SU-DHL-6 (cell line): ENCODE measurements at regions not wholly inside any gene's neighbourhood (a gene's known extent, or its start where the extent isn't known, plus 50 kb on each side); places are given as distances from the start of the nearest gene placed in this dataset.

ENCODE experiments used
- H2AFZ ChIP-seq: fragments of 200-600 bp; sonication (generic); 2 replicates; pipeline ENCODE4 v1.6.1; 2014; ENCODE audit warnings: low read depth, mild to moderate bottlenecking, moderate library complexity, mixed read lengths, antibody characterized with exemption, low read length; ENCODE audit not compliant: severe bottlenecking
- H3F3A ChIP-seq: fragments of 200-600 bp; shearing (Covaris generic); 2 replicates; pipeline ENCODE4 v1.6.0; 2016; ENCODE audit warnings: antibody characterized with exemption, mild to moderate bottlenecking; ENCODE audit not compliant: insufficient read depth
- H3K27ac ChIP-seq: fragments of 200-600 bp; sonication (generic); 2 replicates; pipeline ENCODE4 v1.5.1; 2016; ENCODE audit warnings: low read depth, mild to moderate bottlenecking, low read length, moderate library complexity, mixed read lengths
- H3K27me3 ChIP-seq: fragments of 200-600 bp; sonication (generic), shearing (Covaris generic); 2 replicates; pipeline ENCODE4 v1.6.0; 2014; ENCODE audit warnings: mild to moderate bottlenecking, low read length
- H3K36me3 ChIP-seq: fragments of 200-600 bp; sonication (generic); 2 replicates; pipeline ENCODE4 v1.6.1; 2014; ENCODE audit warnings: mild to moderate bottlenecking, low read length, mixed read lengths
- H3K4me2 ChIP-seq: fragments of 300-600, 200-600 bp; shearing (Covaris generic), sonication (generic); 2 replicates; pipeline ENCODE4 v1.6.0; 2014; ENCODE audit warnings: low read length, low read depth, mild to moderate bottlenecking; ENCODE audit not compliant: poor library complexity, severe bottlenecking
- H3K4me3 ChIP-seq: fragments of 200-600 bp; sonication (generic); 2 replicates; pipeline ENCODE4 v1.5.1; 2014; ENCODE audit warnings: antibody characterized with exemption, low read length, mild to moderate bottlenecking, mixed read lengths; ENCODE audit not compliant: insufficient read depth, poor library complexity, severe bottlenecking
- H3K79me2 ChIP-seq: fragments of 200-600 bp; sonication (generic); 2 replicates; pipeline ENCODE4 v1.6.1; 2014; ENCODE audit warnings: mild to moderate bottlenecking, low read length, moderate library complexity; ENCODE audit not compliant: insufficient read depth
- H3K9ac ChIP-seq: fragments of 200-600 bp; sonication (generic); 2 replicates; pipeline ENCODE4 v1.7.0; 2014; ENCODE audit warnings: mild to moderate bottlenecking, low read length
- H3K9me2 ChIP-seq: fragments of 200-600 bp; sonication (generic); replicated peaks from 2 replicates; pipeline ENCODE4 v1.6.1; 2014; ENCODE audit warnings: low read length; ENCODE audit not compliant: insufficient read depth
- H3K9me3 ChIP-seq: fragments of 200-600 bp; sonication (generic); 2 replicates; pipeline ENCODE4 v1.6.1; 2014; ENCODE audit warnings: low read length, mixed read lengths; ENCODE audit not compliant: insufficient read depth
- H4K20me1 ChIP-seq: fragments of 200-600 bp; sonication (generic); 2 replicates; pipeline ENCODE4 v1.6.1; 2014; ENCODE audit warnings: low read depth, mild to moderate bottlenecking, antibody characterized with exemption, low read length, moderate library complexity, mixed read lengths
- EZH2phosphoT487 ChIP-seq: fragments of 200-600 bp; sonication (generic), shearing (Covaris generic); conservative IDR thresholded peaks from 2 replicates; pipeline ENCODE4 v1.6.1; 2018; ENCODE audit warnings: mild to moderate bottlenecking, antibody characterized with exemption, low read length, moderate library complexity, mixed read lengths
- TF ChIP-seq, protein P1 (sequence below): fragments of 200-600 bp; sonication (generic); IDR thresholded peaks from one replicate; pipeline ENCODE4 v1.5.1; 2017; ENCODE audit warnings: antibody characterized with exemption, mild to moderate bottlenecking, low read length, moderate library complexity; ENCODE audit not compliant: insufficient read depth, poor library complexity, severe bottlenecking

DNA sequence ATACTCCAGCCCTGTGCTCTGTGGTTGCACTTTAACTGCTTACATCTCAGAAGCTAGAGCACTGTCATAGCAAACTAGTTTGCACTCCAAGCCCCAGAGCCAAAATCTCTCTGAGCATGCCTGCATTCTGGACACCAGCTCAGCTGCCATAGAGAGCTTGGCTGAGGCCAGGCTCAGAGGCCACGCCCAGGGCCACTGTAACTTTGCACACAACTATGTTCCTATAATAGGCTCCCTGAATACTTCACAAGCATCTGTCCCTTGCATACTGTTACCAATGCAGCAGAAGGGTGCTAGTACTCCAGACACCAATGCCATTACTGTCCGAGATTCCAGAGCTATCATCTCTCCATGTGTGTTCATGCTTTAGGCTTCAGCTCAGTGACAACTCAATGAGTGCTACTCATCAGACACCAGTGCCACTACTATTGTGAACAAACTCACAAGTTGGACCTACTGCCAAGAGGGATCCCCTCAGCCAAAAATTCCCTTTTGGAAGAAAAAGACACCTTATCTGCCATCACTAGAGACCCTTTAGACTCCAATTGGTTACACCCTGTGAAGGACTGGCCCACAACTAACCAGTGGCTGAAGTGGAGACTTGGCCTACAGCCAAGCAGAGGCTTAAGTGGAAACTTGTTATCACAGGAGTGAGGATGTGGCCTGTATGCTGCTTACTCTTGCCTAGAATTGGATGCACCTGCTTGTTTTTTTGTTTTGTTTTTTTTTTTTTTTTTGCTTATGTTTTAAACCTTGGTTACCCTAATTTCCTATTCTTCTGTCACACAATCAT, 211.6 kb upstream of the MAGI2 start:
- no peak for TF ChIP-seq EZH2phosphoT487
- TF ChIP-seq, protein P1, sequence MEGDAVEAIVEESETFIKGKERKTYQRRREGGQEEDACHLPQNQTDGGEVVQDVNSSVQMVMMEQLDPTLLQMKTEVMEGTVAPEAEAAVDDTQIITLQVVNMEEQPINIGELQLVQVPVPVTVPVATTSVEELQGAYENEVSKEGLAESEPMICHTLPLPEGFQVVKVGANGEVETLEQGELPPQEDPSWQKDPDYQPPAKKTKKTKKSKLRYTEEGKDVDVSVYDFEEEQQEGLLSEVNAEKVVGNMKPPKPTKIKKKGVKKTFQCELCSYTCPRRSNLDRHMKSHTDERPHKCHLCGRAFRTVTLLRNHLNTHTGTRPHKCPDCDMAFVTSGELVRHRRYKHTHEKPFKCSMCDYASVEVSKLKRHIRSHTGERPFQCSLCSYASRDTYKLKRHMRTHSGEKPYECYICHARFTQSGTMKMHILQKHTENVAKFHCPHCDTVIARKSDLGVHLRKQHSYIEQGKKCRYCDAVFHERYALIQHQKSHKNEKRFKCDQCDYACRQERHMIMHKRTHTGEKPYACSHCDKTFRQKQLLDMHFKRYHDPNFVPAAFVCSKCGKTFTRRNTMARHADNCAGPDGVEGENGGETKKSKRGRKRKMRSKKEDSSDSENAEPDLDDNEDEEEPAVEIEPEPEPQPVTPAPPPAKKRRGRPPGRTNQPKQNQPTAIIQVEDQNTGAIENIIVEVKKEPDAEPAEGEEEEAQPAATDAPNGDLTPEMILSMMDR, result no peak
- Histone ChIP-seq H3K27me3 (no peaks in the 10 kb centered on the region), H3K79me2 (no peaks in the 10 kb centered on the region), H3K4me3 (no peak overlapping the region), H3K9ac (no peak overlapping the region), H3K9me2 (no peaks in the 10 kb centered on the region), H4K20me1 (no peaks in the 10 kb centered on the region), H2AFZ (no peak overlapping the region), H3F3A (no peaks in the 10 kb centered on the region), H3K27ac (no peak overlapping the region), H3K4me2 (no peak overlapping the region), H3K9me3 (no peaks in the 10 kb centered on the region), H3K36me3 (no peaks in the 10 kb centered on the region)

DNA sequence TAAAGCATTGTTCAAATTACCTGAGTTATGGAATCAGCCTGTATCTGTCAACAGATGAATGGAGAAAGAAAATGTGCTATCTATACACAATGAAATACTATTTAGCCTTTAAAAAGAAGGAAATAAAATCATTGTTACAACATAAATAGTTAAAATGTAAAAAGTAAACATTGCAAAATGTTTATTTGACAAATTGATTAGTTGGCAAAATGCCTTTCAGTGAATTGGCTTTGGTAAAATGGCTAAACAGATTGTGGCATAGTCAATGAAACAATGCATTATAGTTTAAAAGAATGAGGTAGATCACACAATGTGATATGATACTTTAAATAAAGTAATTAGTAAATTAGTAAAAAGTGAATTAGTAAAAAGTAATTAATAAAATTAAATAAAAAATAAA, 204.8 kb upstream of the MAGI2 start:
- Histone ChIP-seq H3F3A (no peaks in the 10 kb centered on the region; the same call in 1 of the 2 replicates), H3K27ac (no peak overlapping the region), H3K4me2 (no peak overlapping the region), H3K27me3 (no peaks in the 10 kb centered on the region), H2AFZ (no peak overlapping the region), H4K20me1 (no peaks in the 10 kb centered on the region), H3K4me3 (no peak overlapping the region), H3K9me2 (no peaks in the 10 kb centered on the region), H3K36me3 (no peaks in the 10 kb centered on the region), H3K9me3 (no peaks in the 10 kb centered on the region), H3K9ac (no peak overlapping the region), H3K79me2 (no peaks in the 10 kb centered on the region)
- no peak for TF ChIP-seq EZH2phosphoT487
- TF ChIP-seq, protein P1, result no peak

DNA sequence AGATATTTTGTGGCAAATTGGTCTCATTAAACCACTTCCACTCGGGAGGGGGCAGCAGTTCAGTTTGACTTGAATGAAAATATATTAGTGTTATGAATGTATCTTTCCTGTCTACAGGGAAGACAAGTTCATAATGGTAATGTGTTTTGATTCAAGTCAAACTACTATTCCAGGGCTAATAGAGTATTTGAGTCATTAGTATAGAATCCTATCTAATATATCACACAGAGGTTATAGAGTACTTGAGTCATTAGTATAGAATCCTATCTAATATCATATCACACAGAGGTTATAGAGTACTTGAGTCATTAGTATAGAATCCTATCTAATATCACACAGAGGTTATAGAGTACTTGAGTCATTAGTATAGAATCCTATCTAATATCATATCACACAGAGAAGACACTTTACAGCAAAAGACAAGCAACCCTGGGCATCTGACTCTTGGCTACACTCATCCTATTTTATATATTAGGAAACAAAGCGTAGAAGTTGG, 199.7 kb upstream of the MAGI2 start:
- H3K9ac ChIP-seq, result no peak overlapping the region
- no peaks in the 10 kb centered on the region for H3K27me3 ChIP-seq
- no peak for TF ChIP-seq EZH2phosphoT487
- TF ChIP-seq, protein P1, result no peak
- H2AFZ ChIP-seq, result no peak overlapping the region
- H3K4me3 ChIP-seq, result no peak overlapping the region
- H4K20me1 ChIP-seq, result no peaks in the 10 kb centered on the region
- H3K4me2 ChIP-seq, result no peak overlapping the region
- no peaks in the 10 kb centered on the region for H3K9me3 ChIP-seq
- no peaks in the 10 kb centered on the region for H3K79me2 ChIP-seq
- no peaks in the 10 kb centered on the region; the same call in 1 of the 2 replicates for H3F3A ChIP-seq
- no peaks in the 10 kb centered on the region for H3K9me2 ChIP-seq
- no peaks in the 10 kb centered on the region for H3K36me3 ChIP-seq
- H3K27ac ChIP-seq, result no peak overlapping the region
